ENCODE measurements at regions not wholly inside any gene's neighbourhood (a gene's known extent, or its start where the extent isn't known, plus 50 kb on each side); places are given as distances from the start of the nearest gene placed in this dataset.
A peak's percentile ranks its signal among the peaks of the same experiment; 100 is the strongest.

GRCh38 chr9:117546894-117547678 lies 132.2 kb upstream of the ASTN2 start:
- Mint-ChIP-seq H3K4me1 (ENCODE audit: low read depth, unreplicated experiment) (no peaks in the 10 kb centered on the region), H3K9me3 (ENCODE audit: low read depth, unreplicated experiment) (no peaks in the 10 kb centered on the region), H3K4me3 (ENCODE audit: low read depth, unreplicated experiment) (peak overlapping the region; percentile 48), H3K27ac (ENCODE audit: unreplicated experiment) (no peak overlapping the region), H3K36me3 (ENCODE audit: insufficient read depth, unreplicated experiment) (no peaks in the 10 kb centered on the region), H3K27me3 (ENCODE audit: unreplicated experiment) (no peaks in the 10 kb centered on the region)
- CTCF ChIA-PET: interaction anchor here (0.5 kb wide), 1 partner anchor 796 kb away, joined by 6 read pairs; no protein-coding TSS in a partner anchor
- no peak for DNase-seq
- no TSS peak for BruUV-seq (replicated peaks)
- no peak for TF ChIP-seq CTCF (IDR thresholded peaks at IDR 0.05; ENCODE audit: unreplicated experiment)
- intact Hi-C loops (cut with micrococcal nuclease; ENCODE audit: unreplicated experiment): no loop called here

GRCh38 chr9:117545846-117546245 lies 131.0 kb upstream of the ASTN2 start:
- DNase-seq: no peak
- Mint-ChIP-seq H3K36me3 (ENCODE audit: insufficient read depth, unreplicated experiment) (no peaks in the 10 kb centered on the region), H3K27me3 (ENCODE audit: unreplicated experiment) (no peaks in the 10 kb centered on the region), H3K9me3 (ENCODE audit: low read depth, unreplicated experiment) (no peaks in the 10 kb centered on the region), H3K4me3 (ENCODE audit: low read depth, unreplicated experiment) (no peak overlapping the region), H3K4me1 (ENCODE audit: low read depth, unreplicated experiment) (no peaks in the 10 kb centered on the region), H3K27ac (ENCODE audit: unreplicated experiment) (no peak overlapping the region)
- intact Hi-C loops (cut with micrococcal nuclease; ENCODE audit: unreplicated experiment): no loop called here
- BruUV-seq (replicated peaks): no TSS peak
- no peak for TF ChIP-seq CTCF (IDR thresholded peaks at IDR 0.05; ENCODE audit: unreplicated experiment)
- CTCF ChIA-PET: no interaction called here

- H3K27me3 Mint-ChIP-seq (ENCODE audit: unreplicated experiment): no peaks in the 10 kb centered on the region
- no peaks in the 10 kb centered on the region for H3K36me3 Mint-ChIP-seq (ENCODE audit: insufficient read depth, unreplicated experiment)
- H3K27ac Mint-ChIP-seq (ENCODE audit: unreplicated experiment): no peak overlapping the region
These were observed 128.2 kb upstream of the ASTN2 start for GRCh38 chr9:117543089-117543488.

DNA sequence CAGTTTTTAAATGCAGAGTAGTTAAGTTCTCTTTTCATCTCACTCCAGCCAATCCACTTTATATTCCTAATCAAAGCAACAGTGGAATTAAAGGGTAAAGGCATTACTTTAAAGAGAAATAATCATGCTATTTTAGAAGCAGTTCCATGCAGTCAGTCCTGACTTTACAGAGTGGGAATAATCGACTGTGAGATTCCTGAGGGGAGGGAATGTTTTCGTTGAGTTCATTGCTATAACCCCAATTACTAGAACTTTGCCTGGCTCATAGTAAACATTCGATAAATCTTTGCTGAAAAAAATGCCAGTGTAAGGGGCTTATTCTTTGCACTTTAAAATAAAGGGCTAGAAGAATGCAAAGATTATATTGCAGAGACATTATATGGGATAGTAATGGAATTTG lies 127.2 kb upstream of the ASTN2 start:
- intact Hi-C loops (cut with micrococcal nuclease; ENCODE audit: unreplicated experiment): no loop called here
- TF ChIP-seq CTCF (IDR thresholded peaks at IDR 0.05; ENCODE audit: unreplicated experiment): no peak
- H3K9me3 Mint-ChIP-seq (ENCODE audit: low read depth, unreplicated experiment): no peaks in the 10 kb centered on the region
- H3K27ac Mint-ChIP-seq (ENCODE audit: unreplicated experiment): no peak overlapping the region
- H3K27me3 Mint-ChIP-seq (ENCODE audit: unreplicated experiment): no peaks in the 10 kb centered on the region
- CTCF ChIA-PET: no interaction called here
- H3K36me3 Mint-ChIP-seq (ENCODE audit: insufficient read depth, unreplicated experiment): no peaks in the 10 kb centered on the region
- H3K4me1 Mint-ChIP-seq (ENCODE audit: low read depth, unreplicated experiment): no peaks in the 10 kb centered on the region
- DNase-seq: no peak
- no peak overlapping the region for H3K4me3 Mint-ChIP-seq (ENCODE audit: low read depth, unreplicated experiment)
- no TSS peak for BruUV-seq (replicated peaks)

More at GRCh38 chr9:117543089-117543488, 128.2 kb upstream of the ASTN2 start:
- Mint-ChIP-seq H3K9me3 (ENCODE audit: low read depth, unreplicated experiment) (no peaks in the 10 kb centered on the region), H3K4me1 (ENCODE audit: low read depth, unreplicated experiment) (no peaks in the 10 kb centered on the region), H3K4me3 (ENCODE audit: low read depth, unreplicated experiment) (no peak overlapping the region)
- DNase-seq: no peak
- BruUV-seq (replicated peaks): no TSS peak
- intact Hi-C loops (cut with micrococcal nuclease; ENCODE audit: unreplicated experiment): no loop called here
- TF ChIP-seq CTCF (IDR thresholded peaks at IDR 0.05; ENCODE audit: unreplicated experiment): no peak
- CTCF ChIA-PET: no interaction called here

Data from Calu3 (cell line).